HG03064 (cell line): ENCODE measurements at regions not wholly inside any gene's neighbourhood (a gene's known extent, or its start where the extent isn't known, plus 50 kb on each side); places are given as distances from the start of the nearest gene placed in this dataset.

Source experiments
- ATAC-seq: cut with Tn5 transposase; IDR thresholded peaks from one replicate; pipeline ENCODE4 v1.9.1; 2021; ENCODE audit warnings: low read depth; ENCODE audit not compliant: unreplicated experiment

DNA sequence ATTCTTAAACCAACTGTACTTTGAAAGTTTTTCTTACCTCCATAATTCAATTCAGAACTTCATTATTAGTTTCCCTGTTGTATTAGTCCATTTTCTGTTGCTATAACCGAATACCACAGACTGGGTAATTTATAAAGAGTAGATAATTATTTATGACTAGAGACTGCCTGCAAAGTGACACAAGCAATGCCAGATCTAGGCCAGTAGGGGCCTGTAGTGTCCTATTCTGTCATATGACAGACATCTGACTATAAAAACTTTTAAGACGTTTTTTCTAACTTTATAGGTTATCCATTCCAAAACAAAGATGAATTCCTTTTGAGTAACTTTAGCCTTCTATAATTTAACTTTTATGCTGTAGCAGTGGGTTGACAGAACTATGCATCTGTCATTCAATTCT lies 2783.8 kb downstream of the PCDH9 start:
- no peak for ATAC-seq

DNA sequence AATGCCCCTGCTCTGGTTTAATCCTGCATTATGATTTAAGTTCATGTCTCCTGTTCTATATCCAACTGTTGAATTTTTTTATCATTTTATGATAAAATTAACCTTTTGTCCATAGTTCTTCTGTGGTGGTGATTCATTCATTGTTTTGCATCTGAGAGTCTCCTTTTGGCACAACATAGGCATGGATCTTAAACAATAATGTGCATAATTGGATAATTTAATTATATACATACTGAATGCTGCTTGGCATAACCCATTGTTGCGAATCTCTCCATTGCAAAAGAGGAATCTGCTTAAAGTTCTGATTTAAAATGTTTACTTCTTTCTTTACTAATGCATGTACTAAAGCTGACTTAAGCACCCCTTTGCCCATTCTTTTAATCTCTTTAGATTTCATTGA lies 2788.4 kb downstream of the PCDH9 start:
- no peak for ATAC-seq

DNA sequence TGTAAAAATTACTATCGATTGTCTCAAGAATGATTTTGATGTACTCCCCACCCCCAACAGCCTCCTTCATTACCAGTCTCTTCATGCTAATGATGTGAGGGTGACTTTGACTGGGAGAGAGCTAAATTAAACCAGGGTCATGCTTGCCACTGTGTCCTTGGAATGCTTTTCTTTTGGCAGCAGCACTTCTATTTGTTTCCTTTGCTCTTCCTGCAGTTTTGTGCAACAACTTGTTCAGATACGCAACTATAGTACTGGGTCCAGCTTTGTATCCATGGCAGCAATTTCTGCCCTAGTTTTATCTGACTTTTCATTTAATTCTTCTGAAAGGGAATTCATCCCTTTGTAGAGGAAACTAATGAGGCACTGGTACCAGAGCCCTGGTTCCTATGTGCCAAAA lies 2792.1 kb downstream of the PCDH9 start:
- ATAC-seq = no peak

DNA sequence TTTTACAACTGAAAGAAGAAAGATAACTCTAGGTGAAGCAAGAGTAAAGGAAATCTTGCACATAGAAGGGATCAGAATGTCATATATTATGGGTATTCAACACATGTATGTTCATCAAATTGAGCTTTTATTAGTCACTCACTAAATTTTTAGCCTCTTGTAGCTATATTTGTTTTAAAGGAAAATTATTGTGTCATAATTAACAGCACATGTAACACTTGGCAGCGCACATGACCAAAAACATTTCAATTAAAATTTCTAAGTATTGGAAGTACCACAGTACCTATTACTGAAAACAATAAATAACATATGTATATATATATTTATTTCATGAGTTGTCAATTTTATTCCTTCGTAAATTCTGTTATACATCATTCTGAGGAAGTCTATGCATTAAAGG lies 2800.4 kb downstream of the PCDH9 start:
- ATAC-seq = no peak

DNA sequence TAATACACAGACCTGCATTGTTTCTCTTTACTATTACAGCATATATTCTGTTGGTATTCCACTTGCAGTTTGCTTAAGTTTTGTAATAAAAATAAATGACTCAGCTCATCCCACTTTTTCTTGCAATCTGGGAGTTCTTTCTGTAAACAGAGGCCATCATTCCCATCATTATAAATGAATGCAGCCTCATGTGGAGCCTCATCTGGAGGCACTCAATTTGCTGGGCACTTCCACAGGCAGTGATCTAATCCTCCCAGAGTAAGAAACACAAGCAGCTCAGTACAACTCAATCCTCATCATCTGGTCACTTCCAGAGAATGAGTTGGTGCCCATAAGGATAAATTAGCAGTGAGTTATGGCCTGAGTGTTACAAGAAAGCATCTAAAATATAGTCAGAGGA lies 2801.9 kb downstream of the PCDH9 start:
- ATAC-seq = no peak

DNA sequence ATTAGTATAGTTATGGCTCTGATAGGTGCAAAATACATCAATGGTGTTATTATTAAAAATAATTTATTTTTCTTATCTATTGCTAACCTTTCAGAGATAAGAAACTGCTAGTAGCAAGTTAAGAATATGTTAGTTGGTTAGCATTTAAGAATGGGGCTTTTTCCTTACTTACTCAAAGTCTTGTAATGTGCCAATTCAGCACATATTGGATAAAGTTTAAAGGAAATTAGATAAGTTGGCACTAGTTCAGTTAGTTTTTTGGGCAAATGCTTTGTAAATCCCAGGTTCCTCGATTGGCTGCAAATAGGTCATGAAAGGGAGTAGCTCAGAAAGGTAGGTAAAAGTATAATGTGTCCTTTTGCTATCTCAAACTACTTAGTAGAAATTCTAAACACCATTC lies 2806.7 kb downstream of the PCDH9 start:
- ATAC-seq = no peak

DNA sequence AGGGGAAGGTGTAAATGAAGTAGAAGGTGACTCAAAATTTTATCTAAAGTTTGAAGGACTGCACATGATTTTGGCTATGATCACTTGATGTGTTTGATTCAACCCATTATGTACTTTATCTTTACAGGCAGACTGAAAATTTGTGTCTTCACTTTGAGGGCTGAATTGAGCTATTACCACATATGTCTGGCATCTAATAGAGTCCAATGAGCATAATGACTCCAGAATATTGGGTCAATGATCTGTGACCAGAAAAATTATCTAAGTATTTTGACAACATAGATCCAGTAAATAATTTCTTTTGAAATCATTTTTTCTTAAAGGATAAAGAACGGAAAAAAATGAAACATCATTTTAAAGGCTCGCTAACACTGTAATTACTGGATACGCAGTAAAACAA lies 2810.0 kb downstream of the PCDH9 start:
- no peak for ATAC-seq

DNA sequence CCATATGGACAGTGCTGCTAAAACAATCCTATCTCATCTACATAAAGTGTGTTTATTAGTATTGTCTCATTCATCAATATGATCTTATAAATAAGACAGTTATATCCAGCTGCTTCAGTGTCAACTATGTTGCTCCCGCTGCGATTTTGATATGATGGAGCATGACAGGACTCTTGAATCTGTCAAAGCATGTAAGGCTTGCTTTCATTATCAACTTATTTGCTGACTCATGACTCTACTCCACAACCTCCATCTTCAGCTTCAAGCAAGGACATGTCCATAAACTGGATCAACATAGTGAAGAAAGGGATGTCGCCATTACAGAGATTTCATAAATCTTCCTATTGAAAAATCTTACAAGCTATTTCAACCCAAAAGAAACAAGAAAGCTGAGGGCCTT lies 2812.6 kb downstream of the PCDH9 start:
- ATAC-seq = no peak

DNA sequence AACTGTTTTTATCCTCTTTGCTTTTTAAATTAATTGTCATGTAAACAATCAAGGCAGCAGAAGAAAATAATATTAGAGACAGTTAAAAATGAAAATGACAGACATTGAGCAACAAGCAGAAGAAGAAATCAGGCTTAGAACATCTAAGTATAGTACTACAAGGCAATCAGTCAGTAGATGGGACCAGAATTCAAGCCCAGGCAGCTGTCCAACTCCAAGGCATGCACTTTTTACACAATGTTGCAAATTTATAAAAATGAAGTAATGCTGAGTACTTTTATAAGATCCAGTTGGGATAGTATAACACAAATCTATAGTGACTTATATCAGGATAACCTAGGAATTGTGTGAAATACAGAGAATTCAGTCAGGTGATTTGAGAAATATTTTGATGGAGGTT lies 2815.8 kb downstream of the PCDH9 start:
- ATAC-seq = no peak

DNA sequence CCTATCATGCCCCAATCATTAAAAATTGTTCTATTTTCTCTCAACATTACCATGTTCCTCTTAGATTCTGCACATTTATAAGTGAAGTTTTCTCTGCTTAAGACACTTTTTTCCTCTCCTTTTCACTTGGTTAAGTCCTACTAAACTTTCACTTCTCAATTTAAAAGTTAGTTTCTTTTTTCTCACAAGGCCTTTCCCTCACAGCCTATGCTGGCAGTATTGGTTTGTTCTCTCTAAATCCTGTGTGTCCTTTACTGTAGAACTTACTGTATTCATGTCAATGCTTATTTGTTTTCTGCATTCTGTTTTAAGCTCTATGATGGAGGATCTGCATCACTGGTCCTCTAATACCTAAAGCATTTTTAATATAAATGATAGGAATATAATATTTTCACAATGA lies 2816.6 kb downstream of the PCDH9 start:
- ATAC-seq = no peak

DNA sequence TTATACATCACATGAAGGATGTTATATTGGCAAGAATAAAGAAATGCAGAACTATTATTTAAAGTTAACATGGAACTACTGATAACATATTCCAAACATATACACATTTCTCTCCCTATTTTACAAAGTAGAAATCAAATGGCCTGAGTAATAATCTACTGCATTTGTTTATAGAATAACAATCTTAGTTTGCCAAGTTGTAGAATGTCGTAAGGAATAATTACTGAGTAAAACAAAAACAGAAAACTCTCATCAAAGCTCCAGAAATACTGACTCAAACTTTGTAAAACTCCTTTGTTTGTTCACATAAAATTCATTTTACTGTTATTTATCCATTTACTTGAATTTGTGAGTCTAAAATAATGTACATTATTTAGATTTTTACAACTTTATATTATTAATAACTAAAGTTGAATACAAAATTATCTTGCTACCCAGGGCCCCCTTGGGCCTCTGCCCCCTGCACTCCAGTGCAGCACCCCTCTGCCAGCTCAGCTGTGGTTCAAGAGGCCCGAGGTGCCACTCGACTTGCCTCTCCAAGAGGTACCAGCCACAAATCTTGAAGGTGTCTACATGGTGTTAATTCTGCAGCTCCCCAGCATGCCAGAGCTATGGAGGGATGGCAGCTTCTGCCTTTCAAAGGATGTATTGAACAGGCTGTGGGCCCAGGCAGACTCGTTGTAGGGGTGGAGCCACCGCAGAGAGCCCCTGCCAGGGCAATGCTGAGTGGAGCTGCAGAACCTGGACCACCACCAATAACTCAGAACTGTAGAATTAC lies 2819.7 kb downstream of the PCDH9 start:
- no peak for ATAC-seq

DNA sequence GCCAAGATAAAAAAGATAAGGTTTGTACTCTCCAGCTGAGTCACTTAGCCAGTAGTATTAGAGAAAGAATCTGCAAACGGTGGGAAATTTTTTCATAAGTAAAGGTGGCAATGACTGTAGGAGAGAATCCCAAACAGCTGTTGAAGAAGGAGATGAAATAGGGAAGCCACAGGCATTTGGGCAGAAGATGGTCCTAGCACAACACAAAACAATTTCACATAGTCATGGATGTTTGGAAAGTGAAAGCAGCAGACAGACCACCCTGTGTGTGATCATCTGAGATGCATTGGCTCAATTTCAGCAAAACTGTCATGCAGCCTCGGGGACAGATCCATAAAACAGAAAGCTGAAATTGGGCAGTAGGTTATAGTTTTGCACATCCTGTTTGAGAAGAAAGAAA lies 2832.4 kb downstream of the PCDH9 start:
- ATAC-seq = no peak

DNA sequence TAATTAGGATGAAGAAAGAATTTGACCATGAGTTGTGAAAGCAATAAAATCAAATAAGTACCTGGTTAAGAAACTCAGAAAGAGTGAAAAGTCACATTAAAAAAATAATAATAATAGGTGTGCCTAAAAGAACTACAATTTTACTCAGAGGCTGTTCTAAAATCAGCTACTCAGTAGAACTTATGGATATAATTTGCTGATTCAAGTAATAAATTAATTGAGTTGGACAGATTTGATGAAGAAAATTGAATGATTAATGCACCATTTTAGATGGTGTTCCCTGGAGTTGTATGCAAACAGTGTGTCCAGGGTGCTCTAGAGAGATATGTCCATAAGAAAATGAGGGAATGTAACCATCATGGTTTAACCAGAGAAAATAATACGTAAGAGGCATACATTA lies 2852.5 kb downstream of the PCDH9 start:
- ATAC-seq = no peak

DNA sequence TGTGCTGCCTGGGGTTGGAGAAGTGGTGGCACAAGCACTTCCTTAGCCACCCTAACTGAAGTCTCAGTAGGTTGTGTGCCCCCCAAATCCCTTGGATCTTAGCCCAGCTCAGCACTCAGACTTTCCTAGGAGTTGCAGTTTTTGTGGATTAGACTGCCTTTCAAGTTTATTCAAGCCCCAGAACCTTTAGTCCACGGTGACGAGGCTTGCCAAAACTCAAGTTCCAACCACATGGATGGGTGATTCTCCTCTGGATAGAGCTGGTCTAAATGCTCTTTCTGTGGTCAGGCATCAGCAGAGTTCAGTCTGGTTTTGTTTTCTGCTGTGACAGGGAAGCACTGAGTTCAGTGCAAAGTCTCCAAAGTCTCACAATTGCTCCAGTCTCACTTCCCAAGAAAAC lies 2858.7 kb downstream of the PCDH9 start:
- ATAC-seq = no peak

DNA sequence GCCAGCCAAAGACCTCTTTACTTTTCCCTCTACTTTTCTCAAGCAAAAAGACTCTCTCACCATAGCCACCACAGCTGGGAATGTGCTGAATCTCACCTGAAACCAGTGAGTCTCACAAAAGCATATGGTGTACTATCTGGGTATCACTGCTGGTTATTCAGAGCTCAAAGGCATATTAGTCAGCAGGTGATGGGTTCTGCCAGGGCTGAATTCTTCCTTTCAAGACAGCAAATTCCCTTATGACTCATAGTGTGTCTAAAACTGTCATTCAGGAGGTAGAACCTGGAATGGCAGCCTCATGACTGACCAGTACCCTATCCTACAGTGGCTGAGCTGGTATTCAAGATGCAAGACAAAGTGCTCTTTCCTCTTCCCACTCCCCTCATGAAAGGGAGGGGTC lies 2859.1 kb downstream of the PCDH9 start:
- no peak for ATAC-seq

DNA sequence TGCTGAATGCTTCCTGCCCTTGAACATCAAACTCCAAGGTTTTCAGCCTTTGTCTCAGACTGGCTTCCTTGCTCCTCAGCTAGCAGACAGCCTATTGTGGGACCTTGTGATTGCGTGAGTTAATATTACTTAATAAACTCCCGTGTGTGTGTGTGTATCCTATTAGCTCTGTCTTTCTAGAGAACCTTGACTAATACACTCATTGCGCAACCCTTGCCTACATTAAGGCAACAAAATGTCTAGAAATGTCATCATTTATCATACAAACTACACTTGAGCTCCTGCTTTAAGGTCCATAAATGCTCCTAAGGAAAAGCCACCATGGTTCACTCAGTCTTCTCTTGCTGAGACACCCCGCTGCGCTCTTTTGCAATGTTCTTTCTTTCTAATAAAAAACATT lies 2861.0 kb downstream of the PCDH9 start:
- no peak for ATAC-seq

DNA sequence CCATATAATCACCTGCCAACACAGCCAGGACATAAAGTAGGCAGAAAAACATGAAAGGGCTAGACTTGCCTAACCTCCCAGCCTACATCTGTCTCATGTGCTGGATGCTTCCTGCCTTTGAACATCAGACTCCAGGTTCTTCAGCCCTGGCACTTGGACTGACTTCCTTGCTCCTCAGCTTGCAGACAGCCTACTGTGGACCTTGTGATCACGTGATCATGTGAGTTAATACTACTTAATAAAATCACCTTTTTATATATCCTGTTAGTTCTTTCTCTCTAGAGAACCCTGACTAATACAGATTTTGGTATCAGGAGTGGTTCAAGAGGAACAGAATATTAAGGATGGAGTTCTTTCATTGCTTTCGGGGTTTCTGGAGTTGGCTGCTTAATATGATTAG lies 2867.6 kb downstream of the PCDH9 start:
- ATAC-seq = no peak

DNA sequence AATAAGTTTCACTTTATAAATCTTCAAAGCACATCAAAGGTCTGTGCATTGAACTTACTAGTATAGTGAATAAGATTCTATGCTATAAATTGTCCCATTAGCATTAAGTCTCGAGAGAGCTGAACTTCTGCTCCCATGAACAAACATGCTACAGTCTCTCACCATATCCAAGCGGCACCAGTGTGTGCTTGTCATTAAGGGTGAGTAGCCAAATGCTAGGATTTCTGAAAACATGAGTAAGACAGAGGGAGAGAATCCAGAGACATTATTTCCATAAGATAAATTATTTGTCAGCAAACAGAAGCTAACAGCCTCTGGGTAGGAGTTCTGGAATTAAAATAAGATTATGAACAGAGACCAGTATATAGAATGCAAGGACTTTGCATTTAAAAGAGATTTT lies 2882.5 kb downstream of the PCDH9 start:
- no peak for ATAC-seq

DNA sequence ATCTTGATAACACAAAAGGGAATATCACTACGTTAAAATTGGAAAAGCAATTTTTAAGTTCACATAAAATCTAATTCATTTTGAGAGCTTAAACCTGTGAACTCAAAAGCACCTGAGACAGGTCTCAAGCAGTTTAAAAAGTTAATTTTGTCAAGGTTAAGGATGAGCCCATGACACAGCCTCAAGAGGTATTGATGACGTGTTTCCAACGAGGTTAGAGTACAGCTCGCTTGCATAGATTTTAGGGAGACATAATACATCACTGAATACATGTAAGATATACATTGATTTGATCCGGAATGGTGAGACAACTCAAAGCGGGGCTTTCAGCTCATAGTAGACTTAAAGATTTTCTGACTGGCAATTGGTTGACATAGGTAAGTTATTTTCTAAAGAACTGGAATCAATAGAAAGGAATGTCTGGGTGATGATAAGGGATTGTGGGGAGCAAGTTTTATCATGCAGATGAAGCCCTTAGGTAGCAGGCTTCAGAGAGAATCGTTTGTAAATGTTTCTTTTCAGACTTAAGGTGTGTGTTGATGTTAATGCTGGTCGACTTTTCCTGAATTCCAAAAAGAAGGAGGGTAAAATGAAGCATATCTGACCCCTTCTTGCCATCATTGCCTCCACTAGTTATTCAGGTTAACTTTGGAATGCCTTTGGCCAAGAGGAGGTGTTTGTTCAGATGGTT lies 2890.6 kb downstream of the PCDH9 start:
- no peak for ATAC-seq

DNA sequence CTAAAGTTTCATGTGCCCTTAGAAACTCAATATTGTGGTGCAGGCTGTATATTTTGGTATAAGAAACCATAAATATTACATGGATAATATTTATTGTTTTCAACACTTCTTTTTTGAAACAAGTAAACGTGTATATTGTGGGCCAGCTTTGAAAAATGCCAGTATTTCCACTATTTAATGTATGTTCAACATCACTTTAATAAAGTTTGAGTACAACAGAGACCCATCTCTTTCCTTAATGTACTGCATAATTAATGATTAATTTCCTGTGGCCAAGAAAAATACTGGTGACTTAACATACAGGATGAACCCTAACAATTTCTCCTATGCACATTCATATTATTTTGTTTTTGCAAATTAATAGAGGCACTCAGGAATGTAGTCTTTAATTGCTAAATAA lies 2891.5 kb downstream of the PCDH9 start:
- ATAC-seq = no peak

DNA sequence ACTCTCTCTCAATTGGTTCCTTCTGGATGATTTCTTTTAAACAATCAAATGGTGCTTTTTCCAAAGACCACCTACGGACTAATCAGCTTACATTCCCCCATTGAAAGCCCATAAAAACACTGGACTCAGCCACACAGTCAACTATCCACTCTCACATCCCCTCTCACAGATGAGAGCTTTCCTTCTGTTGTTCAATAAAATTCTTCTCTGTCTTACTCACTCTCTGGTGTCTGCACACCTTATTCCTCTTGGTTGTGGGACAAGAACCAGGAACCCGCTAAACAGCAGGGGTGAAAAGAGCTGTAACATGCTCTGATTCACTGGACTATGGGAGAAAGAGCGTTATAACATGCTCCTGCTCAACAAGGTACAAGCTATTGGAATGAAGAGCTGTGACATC lies 2896.2 kb downstream of the PCDH9 start:
- no peak for ATAC-seq

DNA sequence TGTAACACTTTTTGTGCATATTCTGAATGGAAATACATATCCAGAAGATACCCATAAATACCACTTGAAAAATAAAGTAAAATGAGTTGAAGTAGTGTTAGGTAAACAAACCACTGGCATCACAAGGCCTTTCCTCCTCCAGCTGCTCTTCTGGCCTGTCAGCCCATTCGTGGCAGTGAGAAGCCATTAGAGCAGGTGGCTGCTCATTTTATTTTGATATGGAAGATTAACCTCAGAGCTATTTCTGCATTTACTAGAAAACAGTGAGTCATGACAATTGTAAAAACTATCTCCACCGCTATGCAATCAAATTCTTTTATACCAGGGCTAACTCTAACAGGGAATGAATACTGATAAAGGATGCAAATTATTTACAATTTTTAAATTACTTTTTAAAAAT lies 2898.1 kb downstream of the PCDH9 start:
- ATAC-seq = no peak
